HS-27A (cell line): ENCODE measurements at regions not wholly inside any gene's neighbourhood (a gene's known extent, or its start where the extent isn't known, plus 50 kb on each side); places are given as distances from the start of the nearest gene placed in this dataset.
"Not testable (repeated sequence)": the region's sequence is repeated elsewhere in the genome, so short reads cannot be mapped to it uniquely, and the experiment has no call there.

Experiments used
- DNase-seq: peaks from one replicate; pipeline ENCODE4 v3.0.0-alpha.2; 2012; ENCODE audit warnings: low read depth, missing footprints

DNA sequence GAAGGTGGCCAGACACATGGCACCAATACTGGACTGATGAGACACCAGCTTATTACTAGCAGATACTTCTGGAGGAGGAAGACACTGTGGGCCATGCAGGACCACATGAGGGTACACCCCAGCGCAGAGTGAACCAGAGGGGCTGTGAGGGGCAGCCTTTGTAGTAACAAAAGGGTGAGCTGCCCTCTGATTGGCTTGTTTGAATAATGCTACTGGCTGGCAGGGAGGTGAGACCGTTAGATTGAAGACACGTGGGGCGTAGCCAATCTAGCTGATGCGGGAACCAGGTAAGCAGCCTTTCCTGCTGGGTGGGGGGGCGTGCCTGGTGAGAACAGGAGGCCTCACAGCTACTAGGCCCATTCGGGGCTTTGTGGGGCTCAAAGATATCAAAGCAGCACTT is 102.8 kb upstream of the SEC14L1 start:
- DNase-seq: no peak

DNA sequence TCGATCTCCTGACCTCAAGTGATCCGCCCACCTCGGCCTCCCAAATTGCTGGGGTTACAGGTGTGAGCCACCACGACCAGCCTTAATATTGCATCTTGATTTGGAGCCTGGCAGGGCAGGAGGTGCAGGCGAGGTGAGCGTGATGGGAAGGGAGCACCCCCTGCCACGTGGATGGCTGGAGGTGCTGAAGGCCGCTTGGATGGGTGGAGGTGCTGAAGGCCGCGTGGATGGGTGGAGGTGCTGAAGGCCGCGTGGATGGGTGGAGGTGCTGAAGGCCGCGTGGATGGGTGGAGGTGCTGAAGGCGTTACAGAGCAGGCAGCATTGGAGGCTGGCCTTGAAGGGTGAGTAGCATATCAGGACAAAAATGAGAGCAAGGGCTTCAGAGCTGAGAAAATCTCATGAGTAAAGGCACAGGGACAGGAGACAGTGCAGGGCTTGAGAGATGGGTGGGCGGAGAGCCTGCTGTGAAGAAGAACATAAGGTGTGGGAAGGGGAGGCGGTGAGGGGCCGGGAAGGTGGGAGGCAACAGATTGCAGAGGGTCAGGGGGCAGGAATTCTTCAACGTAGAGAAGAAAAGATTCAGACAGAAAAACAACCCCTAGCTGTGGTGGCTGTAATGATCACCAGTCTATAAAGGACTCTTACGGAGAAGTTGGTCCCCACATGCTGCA is 101.7 kb upstream of the SEC14L1 start:
- DNase-seq: no peak

DNA sequence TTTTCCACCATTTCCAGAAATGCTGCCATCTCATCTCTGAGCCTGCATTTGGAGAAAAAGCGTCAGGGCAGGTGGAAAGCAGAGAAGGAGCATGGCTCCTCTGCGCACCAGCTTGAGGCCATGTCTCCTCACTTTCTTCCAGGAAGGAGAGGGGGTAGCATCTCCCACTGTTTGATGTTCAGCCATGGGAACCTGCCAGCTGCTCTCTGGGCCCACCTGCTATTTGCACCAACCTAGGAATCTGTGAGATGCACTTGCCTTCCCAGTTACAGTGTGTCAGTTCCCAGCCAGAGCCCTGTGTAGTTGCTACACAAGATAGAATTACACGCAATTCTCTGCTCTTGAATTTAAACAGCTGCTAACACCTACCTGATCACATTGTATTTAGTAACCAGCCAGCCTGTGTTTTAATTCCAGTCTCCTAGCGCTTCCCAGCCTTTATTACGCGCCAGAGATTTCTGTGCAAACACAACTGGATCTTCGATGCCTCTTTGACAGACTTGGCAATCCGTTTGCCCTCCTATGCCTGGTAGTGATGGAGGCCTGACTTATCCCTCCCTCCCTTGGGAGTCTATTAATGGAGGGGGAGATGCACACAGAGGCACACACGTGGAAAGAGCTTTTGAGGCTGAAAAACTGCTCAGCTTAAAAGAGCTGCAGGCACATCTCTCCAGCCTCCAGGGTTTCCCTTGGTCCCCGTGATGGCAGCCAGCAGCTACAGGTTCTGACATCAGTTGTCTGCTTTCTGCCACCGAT is 98.1 kb upstream of the SEC14L1 start:
- DNase-seq: no peak

- no peak for DNase-seq
These were observed 95.2 kb upstream of the SEC14L1 start for GRCh38 chr17:77045441-77046041.

DNA sequence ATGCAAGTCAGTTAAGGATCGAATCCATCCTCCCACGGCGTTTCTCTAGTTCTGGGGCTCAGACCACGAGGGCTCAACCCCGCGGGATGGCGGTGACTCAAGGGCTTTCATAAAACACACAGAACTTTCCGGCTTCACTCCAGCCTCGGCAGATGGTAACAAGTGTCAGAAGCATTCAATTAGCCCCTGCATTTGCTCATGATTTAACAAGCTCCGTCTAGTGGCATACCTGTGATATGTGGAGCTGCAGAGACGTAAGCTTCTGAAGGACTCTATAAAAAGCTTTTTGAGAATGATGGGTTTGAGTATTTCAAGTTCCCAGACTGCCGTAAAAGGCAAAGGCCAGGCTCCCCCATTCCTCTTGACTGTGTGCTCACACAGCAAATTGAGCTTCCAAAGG is 91.3 kb upstream of the SEC14L1 start:
- DNase-seq: no peak

GRCh38 chr17:77050901-77051300 is 89.9 kb upstream of the SEC14L1 start:
- DNase-seq: not testable (repeated sequence)

- no peak for DNase-seq
These were observed 85.8 kb upstream of the SEC14L1 start for GRCh38 chr17:77054936-77055335.

GRCh38 chr17:77055453-77055852 is 85.3 kb upstream of the SEC14L1 start:
- DNase-seq: no peak

DNA sequence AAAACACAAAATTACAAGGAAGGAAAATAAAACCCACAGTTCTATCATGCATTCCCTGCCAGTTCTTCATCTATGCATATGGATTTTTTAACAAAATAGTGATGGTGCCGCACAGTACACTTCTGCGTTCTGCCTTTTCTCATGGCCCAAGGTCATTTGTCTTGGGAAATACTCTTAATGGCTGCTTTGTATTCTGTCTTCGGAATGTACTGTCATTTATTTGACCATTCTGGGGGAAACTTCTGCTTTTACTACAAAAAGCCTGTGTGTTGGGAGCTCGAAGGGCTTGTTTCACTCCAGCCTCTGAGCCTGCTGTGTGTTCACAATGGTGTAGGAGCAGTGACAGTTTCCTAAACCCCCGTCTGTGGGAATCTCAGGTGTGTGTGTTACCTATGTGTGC is 82.8 kb upstream of the SEC14L1 start:
- no peak for DNase-seq

DNA sequence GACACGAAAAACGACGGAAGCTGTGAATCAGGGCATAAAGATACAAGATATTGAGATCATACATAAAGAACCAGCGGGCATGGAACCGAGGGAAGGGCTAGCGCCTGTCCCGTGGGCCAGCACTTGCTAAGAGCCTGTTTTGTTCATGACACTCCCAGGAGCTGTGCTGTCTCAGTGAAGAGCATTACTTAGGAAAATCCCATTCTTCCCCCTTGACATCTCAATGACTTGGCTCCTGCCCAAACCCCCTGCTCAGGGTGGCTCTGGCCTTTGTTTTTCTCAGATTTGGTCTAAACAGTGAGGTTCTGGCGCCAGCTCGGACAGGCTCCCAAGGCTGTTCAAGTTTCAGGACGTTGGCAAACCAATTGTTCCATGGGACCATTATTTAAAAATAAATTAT is 79.1 kb upstream of the SEC14L1 start:
- no peak for DNase-seq

GRCh38 chr17:77064598-77064997 is 76.2 kb upstream of the SEC14L1 start:
- DNase-seq: no peak

DNA sequence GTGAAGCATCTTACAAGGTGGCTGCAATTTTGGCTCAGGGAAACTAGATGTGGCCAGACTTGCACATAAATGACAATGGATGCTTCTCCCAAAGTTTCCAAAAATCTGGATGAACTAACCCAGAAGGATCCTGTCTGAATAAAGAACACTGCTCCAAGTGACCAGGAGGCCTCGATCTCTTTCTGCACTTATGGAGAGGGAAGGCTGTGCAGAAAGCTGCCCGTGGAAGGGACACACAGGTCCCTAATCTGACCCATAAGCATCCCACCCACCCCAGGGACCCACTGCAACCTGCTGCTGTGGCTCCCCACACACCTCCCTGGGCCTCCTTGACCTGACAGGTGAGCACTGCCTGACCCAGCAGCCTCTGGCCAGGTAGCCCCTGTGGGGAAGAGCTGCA is 74.6 kb upstream of the SEC14L1 start:
- DNase-seq: no peak

DNA sequence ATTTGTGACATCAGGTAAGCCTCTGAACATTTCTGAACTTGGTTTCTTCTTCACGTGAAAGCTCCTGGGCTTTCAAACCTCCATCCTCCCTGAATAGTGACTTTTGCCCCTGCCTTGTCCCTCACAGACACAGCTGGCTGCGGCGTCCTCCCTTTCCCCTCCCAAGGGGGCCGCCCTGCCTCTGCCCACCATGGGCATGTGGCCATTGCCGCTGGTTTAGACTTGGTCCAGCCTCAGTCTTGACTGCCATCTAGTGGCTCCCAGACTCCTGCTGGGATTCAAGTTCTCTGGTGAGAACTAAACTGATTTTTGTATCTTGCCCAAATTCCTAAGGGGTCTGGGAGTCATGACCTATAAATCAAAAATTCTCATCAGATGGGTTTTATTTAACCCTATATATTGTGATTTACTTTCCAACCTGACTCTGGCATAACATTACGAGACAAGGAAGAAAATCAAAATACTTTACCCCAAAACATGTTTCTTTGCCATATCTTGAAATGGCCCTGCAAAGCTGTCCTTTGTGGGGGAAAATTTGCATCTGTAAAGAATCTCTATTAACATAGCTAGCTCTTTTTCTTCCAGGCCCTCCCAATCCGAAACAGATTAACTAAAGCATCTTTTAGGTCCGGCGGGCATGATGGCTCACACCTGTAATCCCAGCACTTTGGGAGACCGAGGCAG is 73.9 kb upstream of the SEC14L1 start:
- DNase-seq: not testable (repeated sequence)

DNA sequence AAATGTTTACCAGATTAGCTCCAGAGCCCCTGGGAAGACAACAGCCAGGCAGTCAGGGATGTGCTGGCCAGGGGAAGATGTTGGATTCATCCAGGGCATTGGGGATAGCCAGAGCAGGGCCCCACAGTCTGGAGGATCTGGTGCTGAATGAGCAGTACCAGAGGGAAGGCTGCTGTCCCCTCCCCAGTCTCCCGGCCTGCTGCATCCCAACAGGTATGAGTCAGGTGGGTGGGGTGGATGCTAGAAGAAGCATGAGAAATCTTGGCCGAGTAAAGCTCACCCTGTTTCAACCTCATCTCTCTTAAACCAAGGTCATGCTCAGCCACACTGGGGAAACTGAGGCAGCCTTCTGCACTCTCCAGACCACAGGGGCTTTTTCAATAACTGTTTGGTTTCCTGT is 71.9 kb upstream of the SEC14L1 start:
- DNase-seq: no peak

GRCh38 chr17:77070888-77071279 is 69.9 kb upstream of the SEC14L1 start:
- DNase-seq: no peak

DNA sequence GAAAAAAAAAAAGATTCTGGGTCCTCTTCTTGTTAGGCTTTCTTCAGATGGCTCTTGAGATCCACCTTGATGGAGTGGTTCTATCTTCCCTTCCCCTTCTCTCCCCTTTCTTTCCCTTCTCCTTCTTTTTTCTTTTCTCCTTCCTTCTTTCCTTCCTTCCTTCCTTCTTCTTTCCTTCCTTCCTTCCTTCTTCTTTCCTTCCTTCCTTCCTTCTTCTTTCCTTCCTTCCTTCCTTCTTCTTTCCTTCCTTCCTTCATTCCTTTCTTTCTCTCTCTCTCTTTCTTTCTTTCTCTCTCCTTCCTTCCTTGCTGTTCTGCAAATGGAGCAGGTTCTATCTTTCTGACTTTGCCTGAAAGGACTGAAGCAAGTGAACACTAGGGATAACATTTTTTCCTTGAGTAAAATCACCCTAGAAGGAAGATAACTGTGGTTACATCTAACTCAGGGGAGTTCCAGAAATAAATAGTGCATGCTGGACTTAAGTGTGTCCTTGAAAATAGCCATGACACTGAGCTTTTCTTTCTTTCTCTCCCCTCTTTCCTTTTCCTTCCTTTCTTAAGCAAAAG is 68.8 kb upstream of the SEC14L1 start:
- DNase-seq: no peak

GRCh38 chr17:77072670-77073069 is 68.1 kb upstream of the SEC14L1 start:
- no peak for DNase-seq

DNA sequence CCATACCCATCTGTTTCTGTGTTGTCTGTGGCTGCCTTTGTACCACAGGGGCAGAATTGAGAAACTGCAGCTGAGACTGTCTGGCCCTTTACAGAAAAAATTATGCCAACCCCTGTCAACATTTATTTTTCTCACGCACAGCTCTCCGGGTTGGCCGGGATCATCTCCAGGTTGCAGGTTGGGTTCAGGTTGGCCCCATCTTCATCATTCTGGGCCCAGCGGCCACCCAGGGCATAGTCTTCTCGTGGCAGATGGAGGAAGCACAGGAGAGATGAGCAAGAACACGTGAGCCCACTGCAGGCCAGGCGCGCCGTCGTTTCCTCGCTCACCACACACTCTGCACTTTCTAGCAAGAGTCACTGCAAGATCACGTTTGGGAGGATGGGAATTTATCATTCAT is 66.1 kb upstream of the SEC14L1 start:
- no peak for DNase-seq

- no peak for DNase-seq
These were observed 64.5 kb upstream of the SEC14L1 start for GRCh38 chr17:77076124-77076830.

DNA sequence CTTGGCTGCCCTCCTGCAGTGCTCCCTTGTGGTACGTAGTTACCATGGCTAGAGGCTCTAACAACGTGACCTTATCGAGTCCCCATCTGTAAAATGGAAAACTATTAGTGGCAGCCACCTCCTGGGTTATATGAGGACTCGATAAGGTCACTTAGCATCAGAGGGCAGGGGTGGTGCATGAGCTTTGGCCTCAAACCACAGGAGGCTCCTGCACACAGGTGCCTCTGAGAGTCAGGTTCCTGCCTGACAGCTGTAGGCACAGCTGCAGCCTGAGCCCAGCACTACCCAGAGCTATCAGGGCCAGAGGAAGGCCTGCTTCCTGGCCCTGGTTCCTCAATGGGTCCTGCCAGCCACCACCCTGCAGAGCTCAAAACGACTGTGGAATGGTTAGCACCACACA is 57.2 kb upstream of the SEC14L1 start:
- DNase-seq: no peak

GRCh38 chr17:77085926-77086432 is 54.8 kb upstream of the SEC14L1 start:
- no peak for DNase-seq
